NCI-H1436 treated with DMSO at 0.1 percent for 48 hours (cell line): ENCODE measurements at regions not wholly inside any gene's neighbourhood (a gene's known extent, or its start where the extent isn't known, plus 50 kb on each side); places are given as distances from the start of the nearest gene placed in this dataset.
A peak's percentile ranks its signal among the peaks of the same experiment; 100 is the strongest.
"Not testable (repeated sequence)": the region's sequence is repeated elsewhere in the genome, so short reads cannot be mapped to it uniquely, and the experiment has no call there.

Experiments used
- DNase-seq: peaks from one replicate; lab custom pipeline; 2025; lab: John Stamatoyannopoulos, UW

GRCh38 chr18:961644-962355 lies 57.1 kb downstream of the ADCYAP1 start:
- no peak for DNase-seq

GRCh38 chr18:963276-963675 lies 58.6 kb downstream of the ADCYAP1 start:
- no peak for DNase-seq

DNA sequence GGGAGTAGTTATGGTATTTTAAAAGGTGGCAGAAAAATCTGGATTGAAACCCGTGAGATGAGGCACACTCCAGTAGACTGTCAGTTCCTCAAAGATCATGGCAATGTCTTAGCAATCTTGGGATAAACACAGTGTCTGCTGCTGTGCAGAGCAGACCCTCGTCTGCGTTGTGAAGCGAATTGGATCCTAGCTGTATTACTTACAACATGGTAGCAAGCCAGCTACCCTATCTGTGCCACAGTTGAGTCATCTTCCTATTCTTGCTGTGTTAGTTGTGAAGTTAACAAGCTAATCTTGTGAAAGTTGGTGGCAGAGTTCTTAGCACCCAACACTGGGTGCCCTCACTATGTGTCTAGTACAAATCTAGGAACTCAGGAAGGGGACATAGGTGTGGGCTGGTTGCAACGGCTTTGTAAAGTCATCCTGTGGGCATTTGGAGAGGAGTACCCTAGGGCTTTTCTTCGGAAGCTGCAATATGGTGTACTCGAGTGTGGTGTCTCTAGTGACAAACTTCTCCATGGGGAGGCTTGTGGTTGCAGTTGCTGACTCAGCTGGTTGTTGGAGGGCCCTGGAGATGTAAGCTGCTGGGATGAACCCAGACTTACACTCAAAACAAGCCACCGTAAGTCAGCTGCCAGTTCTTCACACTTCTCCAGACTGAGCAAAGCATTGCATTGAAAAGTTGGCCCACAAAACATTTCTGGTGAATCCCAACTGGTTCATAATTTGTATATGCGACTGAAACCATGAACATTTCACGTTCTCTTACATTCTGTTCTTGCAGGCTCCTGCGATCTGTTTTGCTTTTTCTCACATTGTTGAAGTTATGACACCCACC lies 61.5 kb downstream of the ADCYAP1 start:
- no peak for DNase-seq

GRCh38 chr18:966759-967576 lies 62.3 kb downstream of the ADCYAP1 start:
- DNase-seq = no peak

- DNase-seq = not testable (repeated sequence)
Observed at GRCh38 chr18:968910-969309, 64.2 kb downstream of the ADCYAP1 start.

DNA sequence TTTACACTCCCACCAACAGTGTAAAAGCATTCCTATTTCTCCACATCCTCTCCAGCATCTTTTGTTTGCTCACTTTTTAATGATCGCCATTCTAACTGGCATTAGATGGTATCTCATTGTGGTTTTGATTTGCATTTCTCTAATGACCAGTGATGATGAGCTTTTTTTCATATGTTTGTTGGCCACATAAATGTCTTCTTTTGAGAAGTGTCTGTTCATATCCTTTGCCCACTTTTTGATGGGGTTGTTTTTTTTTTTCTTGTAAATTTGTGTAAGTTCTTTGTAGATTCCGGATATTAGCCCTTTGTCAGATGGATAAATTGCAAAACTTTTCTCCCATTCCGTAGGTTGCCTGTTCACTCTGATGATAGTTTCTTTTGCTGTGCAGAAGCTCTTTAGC lies 64.6 kb downstream of the ADCYAP1 start:
- DNase-seq = not testable (repeated sequence)

DNA sequence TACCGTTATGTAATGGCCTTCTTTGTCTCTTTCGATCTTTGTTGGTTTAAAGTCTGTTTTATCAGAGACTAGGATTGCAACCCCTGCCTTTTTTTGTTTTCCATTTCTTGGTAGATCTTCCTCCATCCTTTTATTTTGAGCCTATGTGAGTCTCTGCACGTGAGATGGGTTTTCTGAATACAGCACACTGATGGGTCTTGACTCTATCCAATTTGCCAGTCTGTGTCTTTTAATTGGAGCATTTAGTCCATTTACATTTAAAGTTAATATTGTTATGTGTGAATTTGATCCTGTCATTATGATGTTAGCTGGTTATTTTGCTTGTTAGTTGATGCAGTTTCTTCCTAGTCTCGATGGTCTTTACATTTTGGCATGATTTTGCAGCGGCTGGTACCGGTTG lies 69.9 kb downstream of the ADCYAP1 start:
- not testable (repeated sequence) for DNase-seq

GRCh38 chr18:976393-977128 lies 71.9 kb downstream of the ADCYAP1 start:
- DNase-seq = not testable (repeated sequence)

GRCh38 chr18:977327-977726 lies 72.7 kb downstream of the ADCYAP1 start:
- not testable (repeated sequence) for DNase-seq

GRCh38 chr18:977732-978131 lies 73.1 kb downstream of the ADCYAP1 start:
- DNase-seq = not testable (repeated sequence)

GRCh38 chr18:980586-980985 lies 75.9 kb downstream of the ADCYAP1 start:
- DNase-seq = no peak

- DNase-seq = no peak
Observed at GRCh38 chr18:984004-984403, 79.3 kb downstream of the ADCYAP1 start.

GRCh38 chr18:985212-985661 lies 80.6 kb downstream of the ADCYAP1 start:
- peak; percentile 87 for DNase-seq

- no peak for DNase-seq
Observed at GRCh38 chr18:986051-986450, 81.4 kb downstream of the ADCYAP1 start.

DNA sequence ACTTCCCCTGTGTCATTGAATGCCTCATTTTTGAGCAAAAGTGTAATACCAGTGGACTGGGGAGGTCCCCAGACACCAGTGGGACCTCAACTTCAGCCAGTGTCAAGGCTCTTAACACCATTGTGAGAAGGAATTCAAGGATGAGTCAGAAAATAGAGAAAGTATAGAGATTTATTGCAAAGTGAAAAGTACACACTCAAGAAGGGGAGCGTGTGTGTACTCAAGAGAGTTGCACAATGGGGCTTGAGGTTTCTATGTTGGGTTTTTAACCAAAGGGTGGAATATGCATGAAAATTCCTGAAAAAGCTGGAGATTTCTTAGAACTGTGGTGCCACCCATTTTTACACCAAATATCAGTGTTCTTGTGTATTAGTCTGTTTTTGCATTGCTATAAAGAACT lies 81.9 kb downstream of the ADCYAP1 start:
- no peak for DNase-seq

GRCh38 chr18:987325-988186 lies 82.9 kb downstream of the ADCYAP1 start:
- no peak for DNase-seq

DNA sequence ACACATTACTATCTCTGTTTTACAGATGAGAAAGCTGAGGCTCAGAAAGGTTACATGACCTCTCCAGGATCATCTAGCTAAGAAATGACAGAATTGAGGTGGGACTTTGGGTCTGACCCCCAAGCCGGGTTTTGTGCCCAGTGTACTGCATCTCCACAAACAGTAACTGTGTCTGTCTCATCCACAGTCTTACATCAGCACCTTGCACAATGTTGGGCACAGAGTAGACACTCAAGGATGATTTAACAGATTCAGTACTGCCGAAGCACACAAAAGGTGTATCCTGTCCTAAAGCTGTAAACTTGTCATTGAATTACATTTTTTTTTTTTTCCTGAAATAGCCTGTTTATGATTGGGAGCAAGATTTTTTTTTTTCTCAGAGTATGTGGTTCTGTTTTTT lies 84.8 kb downstream of the ADCYAP1 start:
- DNase-seq = no peak

GRCh38 chr18:990197-990596 lies 85.5 kb downstream of the ADCYAP1 start:
- no peak for DNase-seq

- no peak for DNase-seq
Observed at GRCh38 chr18:991441-991840, 86.8 kb downstream of the ADCYAP1 start.

DNA sequence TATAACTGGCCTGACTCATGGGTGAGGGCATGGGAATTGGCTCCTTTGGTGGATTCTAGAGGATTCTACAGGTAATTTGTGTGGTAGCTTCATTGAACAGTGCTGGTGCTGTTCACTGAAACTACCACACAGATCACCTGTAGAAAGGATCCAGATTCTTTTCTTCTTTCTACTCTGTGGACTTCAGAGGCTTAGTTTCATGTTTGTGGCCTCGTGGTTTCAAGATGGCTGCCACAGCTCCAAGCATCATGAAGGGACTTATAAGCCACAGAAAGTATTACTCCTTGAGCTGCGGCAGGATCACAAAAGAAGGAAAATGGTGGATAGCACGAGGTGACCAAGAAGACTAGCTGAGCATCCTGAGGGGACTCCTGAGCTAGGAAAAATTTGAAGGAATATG lies 88.9 kb downstream of the ADCYAP1 start:
- no peak for DNase-seq

- DNase-seq = no peak
Observed at GRCh38 chr18:995629-996028, 91.0 kb downstream of the ADCYAP1 start.
